ENCODE measurements at regions not wholly inside any gene's neighbourhood (a gene's known extent, or its start where the extent isn't known, plus 50 kb on each side); places are given as distances from the start of the nearest gene placed in this dataset.

GRCh38 chr16:55152875-55153390, 171.1 kb upstream of the IRX6 start:
- no peak for DNase-seq (ENCODE audit: low read depth in 3 of 3, low spot score in 1 of 3)

- no peak for DNase-seq (ENCODE audit: low read depth in 3 of 3, low spot score in 1 of 3)
These were observed 169.7 kb upstream of the IRX6 start for GRCh38 chr16:55154262-55154661.

- no peak for DNase-seq (ENCODE audit: low read depth in 3 of 3, low spot score in 1 of 3)
These were observed 169.0 kb upstream of the IRX6 start for GRCh38 chr16:55154956-55155355.

GRCh38 chr16:55155815-55156214, 168.2 kb upstream of the IRX6 start:
- DNase-seq (ENCODE audit: low read depth in 3 of 3, low spot score in 1 of 3), result no peak

GRCh38 chr16:55169780-55170179, 154.2 kb upstream of the IRX6 start:
- DNase-seq (ENCODE audit: low read depth in 3 of 3, low spot score in 1 of 3), result no peak

GRCh38 chr16:55171241-55171640, 152.8 kb upstream of the IRX6 start:
- no peak for DNase-seq (ENCODE audit: low read depth in 3 of 3, low spot score in 1 of 3)

- DNase-seq (ENCODE audit: low read depth in 3 of 3, low spot score in 1 of 3), result no peak
These were observed 148.6 kb upstream of the IRX6 start for GRCh38 chr16:55175389-55175788.

- no peak for DNase-seq (ENCODE audit: low read depth in 3 of 3, low spot score in 1 of 3)
These were observed 147.1 kb upstream of the IRX6 start for GRCh38 chr16:55176901-55177300.

GRCh38 chr16:55179411-55179810, 144.6 kb upstream of the IRX6 start:
- no peak for DNase-seq (ENCODE audit: low read depth in 3 of 3, low spot score in 1 of 3)

GRCh38 chr16:55179852-55180585, 144.0 kb upstream of the IRX6 start:
- no peak for DNase-seq (ENCODE audit: low read depth in 3 of 3, low spot score in 1 of 3)

GRCh38 chr16:55184052-55184451, 140.0 kb upstream of the IRX6 start:
- DNase-seq (ENCODE audit: low read depth in 3 of 3, low spot score in 1 of 3), result no peak

GRCh38 chr16:55184619-55185018, 139.4 kb upstream of the IRX6 start:
- DNase-seq (ENCODE audit: low read depth in 3 of 3, low spot score in 1 of 3), result no peak

GRCh38 chr16:55189224-55189623, 134.8 kb upstream of the IRX6 start:
- DNase-seq (ENCODE audit: low read depth in 3 of 3, low spot score in 1 of 3), result no peak

- no peak for DNase-seq (ENCODE audit: low read depth in 3 of 3, low spot score in 1 of 3)
These were observed 134.0 kb upstream of the IRX6 start for GRCh38 chr16:55189682-55190636.

GRCh38 chr16:55192734-55193133, 131.3 kb upstream of the IRX6 start:
- no peak for DNase-seq (ENCODE audit: low read depth in 3 of 3, low spot score in 1 of 3)

- no peak for DNase-seq (ENCODE audit: low read depth in 3 of 3, low spot score in 1 of 3)
These were observed 120.4 kb upstream of the IRX6 start for GRCh38 chr16:55203570-55203969.

GRCh38 chr16:55204069-55204468, 119.9 kb upstream of the IRX6 start:
- DNase-seq (ENCODE audit: low read depth in 3 of 3, low spot score in 1 of 3), result no peak

GRCh38 chr16:55204923-55205322, 119.1 kb upstream of the IRX6 start:
- DNase-seq (ENCODE audit: low read depth in 3 of 3, low spot score in 1 of 3), result no peak

GRCh38 chr16:55207693-55208428, 116.1 kb upstream of the IRX6 start:
- DNase-seq (ENCODE audit: low read depth in 3 of 3, low spot score in 1 of 3), result no peak

GRCh38 chr16:55209626-55210025, 114.4 kb upstream of the IRX6 start:
- DNase-seq (ENCODE audit: low read depth in 3 of 3, low spot score in 1 of 3), result no peak

- no peak for DNase-seq (ENCODE audit: low read depth in 3 of 3, low spot score in 1 of 3)
These were observed 111.2 kb upstream of the IRX6 start for GRCh38 chr16:55212791-55213190.
